ENCODE measurements at regions not wholly inside any gene's neighbourhood (a gene's known extent, or its start where the extent isn't known, plus 50 kb on each side); places are given as distances from the start of the nearest gene placed in this dataset.

DNA sequence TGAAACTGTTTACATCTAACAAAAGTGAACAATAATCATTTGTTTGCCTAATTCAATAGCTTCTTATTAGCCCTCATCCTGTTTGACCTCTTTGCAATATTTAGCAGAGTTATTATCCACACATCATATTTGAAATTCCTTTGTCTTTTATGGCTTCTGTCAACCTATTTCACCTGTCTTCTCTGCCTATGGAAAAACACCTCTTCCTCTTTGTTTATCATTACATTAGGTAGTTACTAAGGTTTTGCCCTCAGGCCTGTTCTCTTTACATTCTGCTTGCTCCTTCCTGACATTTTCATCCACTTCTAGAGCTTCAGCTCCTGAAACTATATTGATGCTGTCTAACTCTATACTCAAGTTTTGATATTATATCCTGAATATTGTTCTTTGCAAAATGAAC, 183.0 kb downstream of the SUCNR1 start:
- no peak for DNase-seq

DNA sequence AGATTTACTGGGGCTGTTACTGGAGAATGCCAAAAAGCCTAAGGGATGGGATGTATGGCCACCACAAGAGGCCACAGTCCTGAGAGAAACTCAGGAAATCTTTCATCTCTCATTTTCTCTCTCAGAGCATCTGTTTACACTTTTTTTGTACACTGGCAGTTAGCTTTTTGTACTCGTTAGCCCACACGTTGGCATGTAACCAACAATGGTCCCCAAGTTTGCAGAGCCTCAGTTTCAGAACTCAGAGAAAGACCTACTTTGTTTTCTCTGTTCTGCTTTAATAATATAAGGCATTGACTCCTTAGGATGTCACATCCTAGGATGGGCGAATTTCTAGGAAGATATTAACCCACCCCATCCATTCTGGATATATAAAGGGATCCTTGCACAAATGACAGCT, 183.5 kb downstream of the SUCNR1 start:
- DNase-seq: no peak

DNA sequence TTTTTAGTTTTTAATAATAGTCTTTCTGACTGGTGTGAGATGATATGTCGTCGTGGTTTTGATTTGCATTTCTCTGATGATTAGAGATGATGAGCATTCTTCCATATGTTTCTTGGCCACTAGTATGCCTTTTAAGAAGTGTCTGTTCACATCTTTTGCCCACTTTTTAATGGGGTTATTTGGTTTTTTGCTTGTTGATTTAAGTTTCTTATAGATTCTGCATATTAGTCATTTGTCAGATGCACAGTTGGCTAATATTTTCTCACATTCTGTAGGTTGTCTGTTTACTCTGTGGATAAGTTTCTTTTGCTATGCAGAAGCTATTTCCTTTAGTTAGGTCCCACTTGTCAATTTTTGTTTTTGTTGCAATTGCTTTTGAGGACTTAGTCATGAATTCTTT, 185.4 kb downstream of the SUCNR1 start:
- DNase-seq: no peak

DNA sequence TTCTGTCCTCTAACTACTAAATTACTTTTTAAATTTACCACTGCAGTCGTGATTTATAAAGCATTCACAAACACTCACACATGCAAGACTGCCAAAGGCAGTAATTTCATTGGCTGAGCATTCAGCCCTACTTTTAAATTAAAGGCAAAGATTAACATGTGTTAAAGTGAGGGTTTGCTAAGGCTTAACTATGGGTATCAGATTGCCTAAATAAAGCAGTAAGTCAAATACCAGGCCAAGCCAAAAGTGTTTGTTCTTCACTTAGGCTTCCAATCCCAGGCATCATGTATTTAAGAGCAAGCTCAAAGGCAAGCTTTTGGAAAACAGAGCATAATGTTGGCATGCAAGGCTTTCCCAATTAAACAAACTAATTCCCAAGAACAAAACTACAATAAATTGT, 187.3 kb downstream of the SUCNR1 start:
- no peak for DNase-seq

DNA sequence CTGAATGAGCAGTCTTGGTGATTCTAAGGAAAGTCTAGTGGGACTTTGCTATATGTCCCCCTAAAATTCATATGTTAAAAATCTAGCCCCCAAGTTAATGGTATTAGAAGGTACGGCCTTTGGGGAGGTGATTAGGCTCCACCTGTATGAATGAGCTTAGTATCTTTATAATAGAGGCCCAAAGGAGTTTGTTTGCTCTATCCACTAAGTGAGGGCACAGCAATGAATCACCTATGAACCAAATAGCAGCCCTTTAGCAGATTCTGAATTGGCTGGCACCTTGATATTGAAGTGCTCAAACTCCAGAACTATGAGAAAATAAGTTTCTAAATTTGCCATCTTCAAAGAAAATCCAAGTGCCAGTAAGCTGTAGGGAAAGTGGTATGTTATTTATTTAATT, 187.9 kb downstream of the SUCNR1 start:
- no peak for DNase-seq

DNA sequence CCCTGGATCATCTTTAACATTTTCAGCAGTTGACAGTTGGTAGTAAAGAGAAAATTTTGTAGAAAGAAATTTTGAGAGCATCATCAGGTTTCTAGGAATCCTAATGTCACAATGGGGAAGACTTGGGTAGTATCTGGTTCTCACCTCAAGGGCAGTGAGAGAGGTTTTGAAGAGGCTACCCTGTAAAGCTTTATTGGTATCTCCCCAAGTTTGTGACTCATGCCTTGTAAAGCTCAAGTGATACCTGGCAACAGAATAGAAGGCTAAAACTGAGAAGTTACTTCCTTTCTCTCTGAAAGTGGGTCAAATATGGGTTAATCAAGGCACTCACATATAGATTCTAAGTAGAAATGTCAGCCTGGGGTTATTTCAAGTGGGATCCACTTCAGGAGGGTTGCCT, 196.4 kb downstream of the SUCNR1 start:
- DNase-seq: no peak

DNA sequence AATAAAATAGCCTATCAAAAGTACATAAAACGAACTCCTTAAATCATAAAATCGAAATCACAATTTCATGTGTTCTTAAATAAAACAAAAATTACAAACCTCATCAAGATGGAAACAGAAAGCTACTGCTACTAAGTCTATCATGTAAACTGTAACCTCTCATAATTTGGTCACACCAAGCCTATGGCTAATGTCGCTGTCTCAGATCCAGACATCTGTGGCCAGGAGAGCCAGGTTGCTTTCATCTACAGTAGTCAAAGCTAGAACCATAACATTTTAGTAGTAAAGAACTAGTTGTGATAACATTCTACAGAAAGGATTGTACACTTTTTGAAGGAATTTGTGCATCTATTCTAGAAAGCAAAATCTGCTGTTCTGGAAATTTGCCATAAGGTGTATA, 197.4 kb upstream of the MBNL1 start:
- DNase-seq: no peak

DNA sequence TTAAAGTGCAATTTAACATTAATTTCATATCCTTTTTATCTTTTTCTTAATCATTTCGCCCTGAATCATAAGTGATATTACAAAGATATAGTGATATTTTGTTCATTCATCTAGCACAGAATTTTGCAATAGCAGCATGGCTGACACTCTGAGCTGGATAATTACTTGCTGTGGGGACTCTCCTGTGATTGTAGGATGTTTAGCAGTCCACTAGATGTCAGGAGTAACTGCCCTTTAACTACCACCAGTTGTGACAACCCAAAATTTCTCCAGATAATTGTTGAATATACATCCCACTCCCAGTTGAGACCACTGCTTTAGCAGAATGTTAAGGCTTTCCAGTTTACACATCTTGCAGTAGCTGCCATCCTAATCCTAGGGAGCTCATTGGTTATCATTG, 196.8 kb upstream of the MBNL1 start:
- DNase-seq: no peak

DNA sequence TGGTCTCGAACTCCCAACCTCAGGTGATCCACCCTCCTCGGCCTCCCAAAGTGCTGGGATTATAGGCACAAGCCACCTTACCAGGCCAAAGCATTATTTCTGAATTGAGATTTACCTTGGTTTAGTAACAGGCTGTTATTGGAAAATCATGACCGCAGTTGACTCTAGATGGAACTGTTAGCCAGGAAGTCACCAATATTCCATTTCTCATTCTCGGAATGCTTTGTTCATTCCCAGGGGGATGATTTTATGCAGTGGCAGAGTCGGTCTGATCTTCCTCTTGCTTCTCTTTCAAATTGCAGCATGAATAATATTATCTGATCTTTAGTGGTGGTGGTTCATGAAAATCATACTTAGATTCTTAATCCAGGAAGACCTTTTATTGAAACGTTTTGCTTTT, 195.5 kb upstream of the MBNL1 start:
- no peak for DNase-seq

DNA sequence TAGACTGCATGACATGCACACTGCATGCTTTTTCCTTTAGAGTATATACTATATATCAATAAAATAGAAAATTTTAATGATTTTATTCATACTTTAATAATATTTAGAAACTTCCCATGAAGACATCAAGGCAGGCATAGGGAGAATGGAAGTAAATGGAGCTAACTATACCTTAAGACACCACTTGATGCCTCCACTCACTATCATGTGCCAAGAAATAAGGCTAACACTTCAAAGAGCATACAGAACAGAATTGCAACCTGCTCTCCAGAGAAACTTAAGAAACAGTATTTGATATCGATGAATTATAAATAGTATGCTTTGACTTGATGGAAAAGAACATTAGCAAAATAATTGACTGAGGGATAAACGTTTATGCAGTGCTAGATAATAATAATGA, 192.6 kb upstream of the MBNL1 start:
- no peak for DNase-seq

DNA sequence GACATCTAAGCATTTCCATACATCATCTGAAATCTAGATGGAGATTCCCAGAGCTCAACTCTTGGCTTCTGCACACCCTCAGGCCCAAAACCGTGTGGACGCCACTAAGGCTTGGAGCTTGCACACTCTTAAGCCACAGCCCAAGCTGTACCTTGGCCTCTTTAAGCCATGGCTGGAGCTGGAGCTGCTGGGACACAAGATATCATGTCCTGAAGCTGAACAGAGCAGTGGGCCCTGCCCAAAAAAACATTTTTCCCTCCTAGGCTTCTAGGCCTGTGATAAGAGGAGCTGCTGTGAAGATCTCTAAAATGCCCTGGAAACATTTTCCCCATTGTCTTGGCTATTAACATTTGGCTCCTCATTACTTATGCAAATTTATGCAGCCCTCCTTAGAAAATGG, 188.7 kb upstream of the MBNL1 start:
- DNase-seq: no peak

DNA sequence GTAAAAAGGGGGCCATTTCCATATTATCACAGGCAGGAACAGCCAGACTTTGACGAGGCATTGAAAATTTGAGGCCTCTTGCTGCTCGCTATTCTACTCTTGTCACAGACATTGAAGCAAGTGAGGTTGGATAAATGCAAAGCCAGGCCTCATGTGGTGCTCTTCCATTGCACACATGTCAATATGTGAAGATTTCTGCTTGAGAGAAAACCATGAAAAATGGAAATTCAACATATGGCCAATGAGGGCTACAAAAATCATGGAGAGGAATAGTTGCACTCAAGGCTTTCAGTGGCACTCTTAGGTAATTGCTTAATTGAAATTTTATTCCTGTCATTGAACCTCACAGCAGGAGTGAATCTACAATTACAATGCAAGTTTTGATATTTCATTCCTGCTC, 185.6 kb upstream of the MBNL1 start:
- DNase-seq: no peak

DNA sequence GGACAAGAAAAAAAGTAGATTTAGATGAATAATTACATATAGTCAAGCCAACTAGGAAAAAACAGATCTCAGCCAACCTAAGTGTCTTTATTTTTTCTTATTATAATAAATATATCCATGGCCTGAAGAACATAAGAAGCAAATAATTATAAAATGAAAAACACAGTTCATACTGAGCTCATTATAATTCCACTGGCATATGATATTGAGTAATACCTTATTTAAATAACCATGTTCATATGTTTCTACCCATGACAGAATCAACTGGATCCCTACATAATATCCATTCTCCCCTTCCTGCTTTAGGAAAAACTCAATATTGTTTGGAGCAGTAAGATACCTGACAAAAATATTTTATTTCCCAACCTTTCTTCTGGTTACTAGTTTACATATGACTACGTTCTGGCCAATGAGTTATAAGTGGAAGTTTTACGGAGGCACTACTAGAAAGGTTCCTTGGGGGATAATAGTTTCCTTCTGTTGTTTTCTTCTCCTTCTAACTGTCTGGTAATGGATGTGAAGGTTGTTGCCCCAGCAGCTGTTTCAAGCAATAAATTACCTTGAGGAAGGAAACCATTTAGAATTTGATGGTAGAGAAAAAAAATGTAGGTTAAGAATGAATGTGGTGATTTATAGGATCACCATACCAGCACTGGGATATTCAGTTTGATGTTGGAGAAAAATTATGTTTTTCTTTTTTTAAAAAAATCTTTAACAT, 184.1 kb upstream of the MBNL1 start:
- no peak for DNase-seq

DNA sequence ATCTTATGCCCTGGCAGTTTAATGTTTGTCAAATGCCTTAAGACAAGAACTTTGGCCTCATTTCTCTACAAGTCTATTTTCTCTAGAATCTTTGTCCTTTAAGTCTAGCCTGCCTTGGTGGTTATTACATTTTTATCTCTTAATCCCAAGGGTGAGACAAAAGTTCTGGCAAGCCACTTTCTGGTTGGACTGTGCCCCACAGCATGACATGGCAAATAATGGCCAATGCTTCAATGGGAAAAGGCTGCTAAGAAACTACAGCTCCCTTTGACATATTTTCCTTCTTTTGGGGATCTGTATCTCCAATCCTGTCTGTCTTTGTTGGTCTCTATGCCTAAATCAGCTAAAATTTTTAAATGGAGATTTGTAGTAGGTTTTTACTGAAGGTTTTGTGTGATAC, 181.6 kb upstream of the MBNL1 start:
- DNase-seq: no peak

DNA sequence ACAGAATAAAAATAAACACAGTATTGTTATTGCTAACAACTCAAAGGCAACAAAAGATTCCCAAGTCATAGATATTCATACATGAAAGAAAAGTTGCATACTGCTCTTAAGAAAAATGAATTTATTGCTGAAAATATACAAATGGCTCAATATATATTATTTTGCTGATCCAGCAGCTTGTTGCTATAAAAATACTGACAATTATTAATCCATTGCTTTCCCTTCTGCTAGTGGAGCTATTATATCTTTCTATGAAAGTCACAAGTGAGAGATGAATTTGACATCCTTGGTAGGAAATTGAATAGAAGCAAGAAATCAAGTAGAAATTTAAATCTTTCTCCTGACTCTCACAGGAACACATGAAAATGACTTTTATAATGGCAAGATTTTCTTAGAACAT, 179.2 kb upstream of the MBNL1 start:
- DNase-seq: no peak

DNA sequence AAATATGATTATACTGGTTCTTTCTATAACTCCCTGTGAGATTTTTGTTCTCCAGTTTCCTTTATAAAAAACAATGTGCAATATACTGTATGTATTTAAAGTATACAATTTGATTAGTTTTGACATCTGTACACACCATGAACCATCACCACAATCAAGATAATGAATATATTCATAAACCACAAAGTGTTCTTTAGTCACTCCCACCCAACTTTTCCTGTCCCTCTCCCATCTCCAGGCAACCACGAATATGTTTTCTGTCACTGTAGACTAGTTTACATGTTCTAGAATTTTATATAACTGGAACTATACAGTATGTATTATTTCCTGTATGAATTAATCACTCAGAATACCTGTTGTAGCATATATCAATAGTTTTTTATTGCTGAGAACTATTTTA, 177.0 kb upstream of the MBNL1 start:
- DNase-seq: no peak

DNA sequence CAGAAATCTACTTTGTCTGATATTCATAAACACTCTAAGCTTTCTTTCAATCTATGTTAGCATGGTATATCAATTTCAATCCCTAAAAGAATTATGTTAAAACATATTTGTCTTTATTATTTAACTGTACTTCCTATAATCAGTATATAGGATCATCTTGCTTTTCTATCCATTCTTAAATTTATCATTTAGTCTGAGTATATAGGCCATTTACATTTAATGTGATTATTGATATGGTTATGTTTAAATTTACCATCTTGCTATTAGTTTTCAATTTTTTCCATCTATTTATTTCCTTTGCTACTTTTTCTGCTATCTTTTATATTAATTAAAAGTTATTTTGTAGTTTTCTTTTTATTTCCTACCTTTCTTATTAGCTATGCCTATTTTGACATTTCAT, 174.8 kb upstream of the MBNL1 start:
- DNase-seq: no peak

DNA sequence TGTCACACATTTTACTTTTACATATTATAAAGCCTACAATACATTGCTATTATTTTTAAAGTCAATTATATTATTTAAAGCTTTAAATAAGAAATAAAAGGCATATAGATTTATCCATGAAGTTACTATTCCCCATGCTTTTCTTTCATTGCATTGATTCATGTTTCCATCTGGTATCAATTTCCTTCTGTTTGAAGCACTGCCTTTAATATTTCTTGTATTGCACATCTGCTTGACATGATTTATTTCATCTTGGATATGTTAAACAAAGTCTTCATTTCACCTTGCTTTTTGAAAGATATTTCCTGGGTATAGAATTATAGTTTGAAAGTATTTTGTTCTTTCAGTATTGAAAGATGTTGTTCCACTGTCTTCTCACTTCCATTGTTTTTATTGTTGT, 174.3 kb upstream of the MBNL1 start:
- no peak for DNase-seq

DNA sequence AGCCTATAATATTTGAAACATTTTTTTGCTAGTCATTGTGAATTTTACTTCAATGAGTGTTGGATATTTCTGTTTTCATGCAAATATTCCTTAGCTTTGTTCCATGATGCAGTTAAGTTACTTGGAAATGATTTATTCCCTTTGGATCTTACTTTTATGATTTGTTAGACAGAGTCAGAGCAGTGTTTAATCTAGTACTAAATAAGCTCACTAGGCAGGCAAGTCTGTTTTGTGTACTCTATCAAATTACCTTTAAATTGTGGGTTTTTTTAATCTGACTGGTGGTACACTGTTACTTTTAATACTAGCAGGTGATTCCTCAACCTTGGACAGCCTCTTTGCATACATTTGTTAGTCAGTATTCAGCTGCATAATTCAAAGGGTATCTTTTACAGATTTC, 173.3 kb upstream of the MBNL1 start:
- no peak for DNase-seq

DNA sequence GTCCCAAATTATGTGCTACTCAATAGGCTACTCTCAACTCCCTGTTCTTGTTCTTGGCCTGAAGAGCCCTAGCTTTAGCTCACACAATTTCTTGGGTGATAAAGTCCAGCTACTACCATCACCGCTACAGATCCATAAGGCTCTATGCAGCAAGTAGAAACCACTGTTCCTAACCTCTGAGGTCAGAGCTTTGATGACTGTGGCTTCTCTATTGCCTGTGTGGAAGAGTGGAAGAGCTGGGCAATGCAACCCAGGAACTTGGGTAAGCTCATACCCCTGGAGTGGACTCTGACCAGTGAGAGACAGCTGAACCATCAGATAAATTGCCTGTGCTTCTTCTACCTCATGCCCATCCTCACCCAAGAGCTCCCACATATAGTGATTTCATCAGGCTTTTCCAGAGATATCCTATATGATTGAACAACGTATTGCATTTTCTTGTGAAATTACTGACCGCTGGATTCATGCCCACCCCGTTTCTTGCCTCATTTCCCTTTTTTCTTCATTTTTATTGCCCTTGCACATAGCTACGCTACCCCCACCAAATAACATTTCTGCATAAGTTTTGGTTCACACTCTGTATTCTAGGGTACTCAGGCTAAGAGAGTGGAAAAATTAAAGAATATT, 172.3 kb upstream of the MBNL1 start:
- no peak for DNase-seq

DNA sequence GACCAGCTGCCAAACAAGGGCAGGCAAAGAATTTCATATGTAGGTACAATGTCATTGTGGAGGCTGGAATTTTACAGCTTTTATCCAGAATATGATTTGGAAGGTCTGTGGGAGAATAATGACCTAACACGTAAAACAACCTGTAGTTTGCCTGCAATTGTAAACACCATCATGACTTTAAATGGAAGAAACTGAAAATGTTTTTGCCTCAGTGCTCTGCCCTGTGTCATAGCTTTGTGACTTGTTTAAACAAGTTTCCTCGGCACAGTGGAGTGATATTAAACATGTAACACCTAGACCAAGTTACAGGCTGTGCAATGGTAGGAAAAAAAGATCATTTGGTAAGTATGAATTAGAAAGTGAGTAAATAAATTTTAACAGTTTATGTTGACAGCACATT, 171.6 kb upstream of the MBNL1 start:
- DNase-seq: no peak

DNA sequence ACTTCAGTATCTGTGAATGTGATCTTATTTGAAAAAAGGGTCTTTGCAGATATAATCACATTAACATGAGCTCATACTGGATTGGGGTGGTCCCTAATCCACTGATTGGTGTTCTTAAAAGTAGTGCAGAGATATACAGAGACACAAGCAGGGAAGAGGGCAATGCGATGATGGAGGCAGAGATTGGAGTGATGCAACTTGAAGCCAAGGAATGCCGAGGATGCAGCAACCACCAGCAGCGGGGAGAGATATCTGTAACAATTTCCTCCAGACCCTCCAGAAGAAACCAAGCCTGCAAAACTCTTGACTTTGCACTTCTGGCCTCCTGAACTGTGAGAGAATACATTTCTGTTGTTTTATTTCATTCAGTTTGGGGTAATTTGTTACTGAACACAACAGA, 171.0 kb upstream of the MBNL1 start:
- no peak for DNase-seq

DNA sequence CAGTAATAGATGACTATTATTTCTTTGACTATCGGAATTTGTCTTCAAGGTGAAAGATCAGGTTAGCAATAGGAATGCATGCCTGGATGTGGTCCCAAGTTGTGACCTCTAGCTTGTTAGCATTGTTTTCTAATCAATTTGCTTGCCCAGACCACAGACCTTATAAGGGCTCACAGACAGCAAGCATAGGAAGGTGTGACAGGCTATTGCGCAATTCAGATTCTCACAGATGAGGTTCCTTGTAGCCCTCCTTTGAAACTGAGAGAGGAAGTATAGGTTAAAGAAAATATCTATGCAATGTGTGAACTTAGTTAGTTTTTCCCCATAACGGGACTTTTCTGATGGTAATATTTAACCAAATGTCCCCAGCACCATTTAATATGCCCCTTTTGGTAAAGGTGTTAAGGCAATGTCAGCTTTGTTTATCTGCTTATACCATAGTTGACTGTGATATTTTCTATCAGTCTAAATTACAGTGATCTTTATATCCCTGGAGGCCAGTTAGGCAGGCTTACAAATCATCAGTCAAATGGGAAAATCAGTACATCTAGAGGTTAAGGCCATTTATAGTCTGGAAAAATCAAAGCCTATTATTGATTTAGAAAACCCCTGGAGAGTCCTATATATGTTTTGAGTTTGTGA, 168.1 kb upstream of the MBNL1 start:
- no peak for DNase-seq

DNA sequence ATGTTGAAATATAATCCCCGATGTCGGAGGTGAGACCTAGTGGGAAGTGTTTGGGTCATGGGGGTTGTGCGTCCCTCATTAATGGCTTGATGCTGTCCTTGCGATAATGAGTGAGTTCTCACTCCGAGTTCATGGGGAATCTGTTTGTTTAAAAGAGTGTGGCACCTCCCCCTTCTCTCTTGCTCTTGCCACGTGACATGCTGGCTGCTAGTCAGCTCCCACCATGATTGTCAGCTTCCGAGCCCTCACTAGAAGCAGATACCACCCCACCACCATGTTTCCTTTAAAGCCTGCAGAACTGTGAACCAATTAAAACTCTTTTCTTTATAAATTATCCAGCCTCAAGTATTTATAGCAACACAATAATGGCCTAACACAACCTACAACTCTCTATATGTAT, 166.3 kb upstream of the MBNL1 start:
- no peak for DNase-seq

DNA sequence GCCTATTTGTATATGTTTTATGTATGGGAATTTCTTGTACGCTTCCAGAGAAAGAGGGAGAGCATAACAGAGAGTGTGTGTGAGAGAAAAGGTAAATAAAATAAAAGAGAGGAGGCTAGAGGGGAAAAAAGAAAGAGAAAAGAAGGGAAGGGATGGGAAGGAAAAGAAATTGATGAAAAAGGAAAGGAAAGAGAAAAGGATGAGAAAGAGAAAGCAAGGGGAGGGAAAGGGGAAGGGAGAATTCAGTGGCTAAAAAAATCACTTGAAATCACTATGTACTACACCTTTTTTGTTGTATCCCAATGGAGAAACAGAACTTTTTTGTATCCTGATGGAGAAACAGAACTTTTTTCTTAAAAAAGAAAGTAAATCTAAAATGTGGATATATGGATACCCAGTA, 165.5 kb upstream of the MBNL1 start:
- DNase-seq: no peak
